Pancreas (tissue), 10 donors: ENCODE measurements at regions not wholly inside any gene's neighbourhood (a gene's known extent, or its start where the extent isn't known, plus 50 kb on each side); places are given as distances from the start of the nearest gene placed in this dataset.
A peak's percentile ranks its signal among the peaks of the same experiment; 100 is the strongest.

Experiments used
- ATAC-seq, 4 donors: fragments of 200-7000 bp; cut with Tn5 transposase; one replicate each; pipeline versions ENCODE4 v1.8.0 to v1.9.1; 2020; ENCODE audit warnings: mild to moderate bottlenecking in 4 of 4, moderate library complexity in 4 of 4
- DNase-seq, 6 donors: peaks; one replicate each; pipeline ENCODE4 v3.0.0-alpha.2; 2020
- FAIRE-seq: peaks from 2 replicates; lab custom pipeline; 2012; peaks lifted over from hg19 to GRCh38; lab: Jason Lieb, UNC
- H3K27ac ChIP-seq, 4 donors: fragments of 200-600 bp; sonication (generic); 1 replicate in 3 of 4; 2 replicates in 1 of 4; pipeline versions ENCODE4 v1.5.0 to v1.8.0; 2020
- H3K27me3 ChIP-seq, 4 donors: fragments of 200-600 bp; one replicate each; pipeline ENCODE4 v1.8.0; 2021
- H3K36me3 ChIP-seq, 3 donors: fragments of 200-600 bp; sonication (generic) in 1 of 3; one replicate each; pipeline versions ENCODE4 v1.5.0 to v1.8.0; 2020 to 2021
- H3K4me1 ChIP-seq, 3 donors: fragments of 200-600 bp; one replicate each; pipeline ENCODE4 v1.8.0; 2021
- H3K4me3 ChIP-seq, 4 donors: fragments of 200-600 bp; sonication (generic) in 2 of 4; one replicate each; pipeline versions ENCODE4 v1.5.0 to v1.8.0; 2020 to 2021
- H3K9me3 ChIP-seq, 4 donors: fragments of 200-600 bp; one replicate each; pipeline ENCODE4 v1.8.0; 2021
- WGBS, 2 donors: extraction: QIAGEN DNeasy Blood & Tissue Kit; methylation state at CpG; one replicate each; pipeline ENCODE4 v1.1.7; 2013; 5-methylcytosine and 5-hydroxymethylcytosine counted together
- intact Hi-C, 3 donors: fragments of 100-400 bp; cut with DNase I; formaldehyde crosslinking; loops; one replicate each; pipeline versions ENCODE4 v1.11.1 to v1.14.2; 2022
- TF ChIP-seq, protein P1 (sequence below), 4 donors: fragments of 200-600 bp; sonication (generic) in 3 of 4; IDR thresholded peaks; one replicate each; pipeline versions ENCODE4 v1.5.0 to v1.8.0; 2021; ENCODE audit warnings: antibody characterized with exemption in 4 of 4
- donor health status: healthy with polysubstance abuse.
- donor health status: DM: no; HTN: no; CAD: no; lungs with moderate emphysema.
- donor health status: DM: no; HTN: no; CAD: no.
- donor health status: control.
- donor health status: control.
- donor health status: Bipolar disorder and iron deficiency.
- donor health status: DM: yes; HTN: yes; CAD: no.
- donor health status: DM: no; HTN: no; CAD: no.
- donor health status: DM: no; HTN: no; CAD: no.
- donor health status: DM: yes; HTN: yes; CAD: no.

DNA sequence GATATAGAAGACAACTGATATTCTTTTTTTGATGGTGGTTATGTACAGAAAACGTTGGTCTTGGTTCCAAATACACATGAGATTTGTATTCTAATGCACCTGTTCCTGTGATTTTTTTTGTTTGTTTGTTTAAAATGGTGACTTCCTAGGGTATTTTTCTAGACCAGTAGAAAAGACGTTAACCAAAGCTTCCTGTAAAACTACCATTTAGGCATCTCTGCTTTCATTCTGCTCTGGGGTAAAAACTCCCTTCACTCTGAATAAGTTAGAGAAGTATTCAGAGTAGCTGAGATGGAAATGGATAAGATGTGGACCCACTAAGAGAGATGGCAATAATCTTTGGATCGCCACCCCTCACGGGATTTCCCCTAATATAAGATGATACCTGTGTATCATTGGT is 343.2 kb upstream of the KLF3 start:
- H3K27ac ChIP-seq = peak overlapping the region in 1 of 4 donors; percentile 77
- 63 to 72% methylated on average over 4 of the region's 4 CpGs for WGBS, 2 donors
- DNase-seq (no peak), FAIRE-seq (no peak), ATAC-seq (no peak)
- H3K27me3 ChIP-seq = no peaks in the 10 kb centered on the region
- H3K9me3 ChIP-seq = no peaks in the 10 kb centered on the region
- no peaks in the 10 kb centered on the region for H3K36me3 ChIP-seq
- H3K4me3 ChIP-seq = no peak overlapping the region
- H3K4me1 ChIP-seq = peaks cover 12 to 18% (median 15%) of the 10 kb centered on the region in 3 donors
- TF ChIP-seq, protein P1, sequence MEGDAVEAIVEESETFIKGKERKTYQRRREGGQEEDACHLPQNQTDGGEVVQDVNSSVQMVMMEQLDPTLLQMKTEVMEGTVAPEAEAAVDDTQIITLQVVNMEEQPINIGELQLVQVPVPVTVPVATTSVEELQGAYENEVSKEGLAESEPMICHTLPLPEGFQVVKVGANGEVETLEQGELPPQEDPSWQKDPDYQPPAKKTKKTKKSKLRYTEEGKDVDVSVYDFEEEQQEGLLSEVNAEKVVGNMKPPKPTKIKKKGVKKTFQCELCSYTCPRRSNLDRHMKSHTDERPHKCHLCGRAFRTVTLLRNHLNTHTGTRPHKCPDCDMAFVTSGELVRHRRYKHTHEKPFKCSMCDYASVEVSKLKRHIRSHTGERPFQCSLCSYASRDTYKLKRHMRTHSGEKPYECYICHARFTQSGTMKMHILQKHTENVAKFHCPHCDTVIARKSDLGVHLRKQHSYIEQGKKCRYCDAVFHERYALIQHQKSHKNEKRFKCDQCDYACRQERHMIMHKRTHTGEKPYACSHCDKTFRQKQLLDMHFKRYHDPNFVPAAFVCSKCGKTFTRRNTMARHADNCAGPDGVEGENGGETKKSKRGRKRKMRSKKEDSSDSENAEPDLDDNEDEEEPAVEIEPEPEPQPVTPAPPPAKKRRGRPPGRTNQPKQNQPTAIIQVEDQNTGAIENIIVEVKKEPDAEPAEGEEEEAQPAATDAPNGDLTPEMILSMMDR (IDR thresholded peaks at IDR 0.05) = no peak
- intact Hi-C loops = loop anchor here in 2 of 3 donors (10.0 kb wide), 3 partner anchors 64 to 364 kb away; no protein-coding TSS in a partner anchor

DNA sequence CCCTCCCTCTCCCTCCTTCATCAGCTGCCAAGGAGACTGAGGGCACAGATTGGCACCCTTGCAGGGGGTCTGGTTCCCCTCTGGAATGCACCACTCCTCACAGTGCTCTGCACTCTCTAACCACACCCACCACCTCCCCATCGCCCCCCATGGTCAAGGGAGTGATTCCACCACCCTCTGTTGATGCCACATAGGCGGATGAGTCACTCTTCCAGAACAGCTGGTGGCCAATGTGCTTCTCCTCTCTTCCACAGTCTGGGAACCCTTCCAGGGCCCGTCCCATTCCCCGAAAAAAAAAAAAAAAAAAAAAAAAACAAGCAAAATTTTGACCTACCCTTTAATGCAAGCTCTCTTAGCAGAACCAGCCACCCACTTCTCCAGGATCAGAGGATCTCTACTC is 341.3 kb upstream of the KLF3 start:
- ATAC-seq (no peak), DNase-seq (no peak), FAIRE-seq (no peak)
- WGBS, 2 donors = 62 to 72% methylated on average over 3 to 4 of the region's 4 CpGs
- H3K4me3 ChIP-seq = no peak overlapping the region
- no peaks in the 10 kb centered on the region for H3K9me3 ChIP-seq
- TF ChIP-seq, protein P1 (IDR thresholded peaks at IDR 0.05) = no peak
- no peak overlapping the region for H3K27ac ChIP-seq
- H3K36me3 ChIP-seq = no peaks in the 10 kb centered on the region
- no peaks in the 10 kb centered on the region for H3K27me3 ChIP-seq
- intact Hi-C loops = loop anchor here in 2 of 3 donors (10.0 kb wide), 3 partner anchors 62 to 362 kb away; no protein-coding TSS in a partner anchor
- H3K4me1 ChIP-seq = peaks cover 12 to 18% (median 15%) of the 10 kb centered on the region in 3 donors

DNA sequence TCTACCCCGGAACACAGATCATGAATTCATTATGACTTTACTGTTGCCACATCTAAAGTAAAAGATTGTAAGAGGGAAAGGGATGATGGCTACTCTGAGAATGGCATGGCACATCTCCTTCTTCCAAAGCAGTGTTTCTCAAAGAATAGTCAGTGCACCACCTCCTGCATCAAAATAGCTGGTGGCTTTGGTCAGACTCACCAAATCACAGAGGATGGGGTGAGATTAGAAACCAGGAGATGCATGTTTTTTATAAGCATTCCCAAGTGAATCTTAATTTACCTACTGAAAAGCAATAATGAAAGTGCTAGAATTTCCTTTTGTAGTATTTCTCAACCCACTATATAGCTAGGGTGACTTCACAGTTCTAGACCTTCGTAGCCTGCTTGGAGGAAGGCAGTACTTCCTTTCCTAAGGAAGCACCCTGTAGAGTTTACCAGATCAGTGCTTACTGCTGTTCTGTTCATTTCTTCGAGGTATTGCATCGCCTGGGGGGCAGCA is 340.8 kb upstream of the KLF3 start:
- TF ChIP-seq, protein P1 (IDR thresholded peaks at IDR 0.05) = no peak
- Histone ChIP-seq H3K4me3 (no peak overlapping the region), H3K27me3 (no peaks in the 10 kb centered on the region), H3K4me1 (peaks cover 12 to 16% (median 14%) of the 10 kb centered on the region in 3 donors), H3K36me3 (no peaks in the 10 kb centered on the region), H3K27ac (no peak overlapping the region), H3K9me3 (no peaks in the 10 kb centered on the region)
- WGBS, 2 donors = 76 to 91% methylated on average over 4 of the region's 4 CpGs
- intact Hi-C loops = loop anchor here in 2 of 3 donors (10.0 kb wide), 3 partner anchors 62 to 362 kb away; no protein-coding TSS in a partner anchor
- ATAC-seq = no peak
- no peak for FAIRE-seq
- no peak for DNase-seq

DNA sequence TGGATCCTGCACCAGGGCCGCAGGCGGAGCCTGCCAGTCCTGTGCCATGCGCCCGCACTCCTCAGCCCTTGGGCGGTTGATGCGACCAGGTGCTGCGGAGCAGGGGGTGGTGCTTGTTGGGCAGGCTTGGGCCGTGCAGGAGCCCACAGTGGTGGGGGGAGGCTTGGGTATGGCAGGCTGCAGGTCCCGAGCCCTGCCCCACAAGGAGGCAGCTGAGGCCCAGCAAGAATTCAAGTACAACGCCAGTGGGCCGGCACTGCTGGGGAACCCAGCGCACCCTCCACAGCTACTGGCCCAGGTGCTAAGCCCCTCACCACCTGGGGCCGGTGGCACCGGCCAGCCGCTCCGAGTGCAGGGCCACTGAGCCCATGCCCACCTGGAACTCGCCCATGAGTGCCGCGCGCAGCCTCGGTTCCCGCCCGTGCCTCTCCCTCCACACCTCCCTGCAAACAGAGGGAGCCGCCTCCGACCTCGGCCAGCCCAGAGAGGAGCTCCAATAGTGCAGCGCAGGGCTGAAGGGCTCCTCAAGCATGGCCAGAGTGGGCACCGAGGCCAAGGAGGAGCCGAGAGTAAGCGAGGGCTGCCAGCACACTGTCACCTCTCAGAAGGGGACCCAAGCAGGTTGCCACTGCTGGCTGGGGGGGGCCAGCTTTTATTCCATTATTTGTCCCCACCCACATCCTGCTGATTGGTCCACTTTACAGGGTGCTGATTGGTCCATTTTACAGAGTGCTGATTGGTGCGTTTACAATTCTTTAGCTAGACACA is 339.0 kb upstream of the KLF3 start:
- H3K4me3 ChIP-seq = no peak overlapping the region
- DNase-seq (peak in 2 of 6 donors; percentile 20 to 63), FAIRE-seq (no peak), ATAC-seq (no peak)
- no peaks in the 10 kb centered on the region for H3K27me3 ChIP-seq
- H3K27ac ChIP-seq = no peak overlapping the region
- WGBS, 2 donors = 90 to 97% methylated on average over 31 of the region's 31 CpGs
- intact Hi-C loops = loop anchor here in 2 of 3 donors (10.0 kb wide), 3 partner anchors 60 to 360 kb away; no protein-coding TSS in a partner anchor
- no peaks in the 10 kb centered on the region for H3K36me3 ChIP-seq
- TF ChIP-seq, protein P1 (IDR thresholded peaks at IDR 0.05) = no peak
- H3K9me3 ChIP-seq = no peaks in the 10 kb centered on the region
- H3K4me1 ChIP-seq = peaks cover 4 to 5% (median 4%) of the 10 kb centered on the region in 3 donors

DNA sequence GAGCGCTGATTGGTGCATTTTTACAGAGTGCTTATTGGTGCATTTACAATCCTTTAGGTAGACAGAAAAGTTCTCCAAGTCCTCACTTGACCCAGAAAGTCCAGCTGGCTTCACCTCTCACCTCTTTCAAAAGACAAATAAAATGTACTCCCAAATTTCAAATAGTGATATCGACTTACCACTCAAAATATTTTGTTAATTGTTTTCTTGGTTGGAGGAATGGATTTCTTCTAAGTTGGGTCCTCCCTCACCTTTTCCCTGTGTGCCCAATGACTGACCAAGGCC is 338.4 kb upstream of the KLF3 start:
- no peak overlapping the region for H3K4me3 ChIP-seq
- no peaks in the 10 kb centered on the region for H3K27me3 ChIP-seq
- no peak overlapping the region for H3K27ac ChIP-seq
- H3K36me3 ChIP-seq = no peaks in the 10 kb centered on the region
- TF ChIP-seq, protein P1 (IDR thresholded peaks at IDR 0.05) = no peak
- H3K9me3 ChIP-seq = no peaks in the 10 kb centered on the region
- intact Hi-C loops = loop anchor here in 2 of 3 donors (10.0 kb wide), 3 partner anchors 59 to 359 kb away; no protein-coding TSS in a partner anchor
- peaks cover 0 to 3% (median 0%) of the 10 kb centered on the region in 3 donors for H3K4me1 ChIP-seq
- ATAC-seq (no peak), FAIRE-seq (no peak), DNase-seq (no peak)
- WGBS, 2 donors = 83 to 95% methylated on average over 2 of the region's 2 CpGs
